ENCODE measurements at regions not wholly inside any gene's neighbourhood (a gene's known extent, or its start where the extent isn't known, plus 50 kb on each side); places are given as distances from the start of the nearest gene placed in this dataset.

DNA sequence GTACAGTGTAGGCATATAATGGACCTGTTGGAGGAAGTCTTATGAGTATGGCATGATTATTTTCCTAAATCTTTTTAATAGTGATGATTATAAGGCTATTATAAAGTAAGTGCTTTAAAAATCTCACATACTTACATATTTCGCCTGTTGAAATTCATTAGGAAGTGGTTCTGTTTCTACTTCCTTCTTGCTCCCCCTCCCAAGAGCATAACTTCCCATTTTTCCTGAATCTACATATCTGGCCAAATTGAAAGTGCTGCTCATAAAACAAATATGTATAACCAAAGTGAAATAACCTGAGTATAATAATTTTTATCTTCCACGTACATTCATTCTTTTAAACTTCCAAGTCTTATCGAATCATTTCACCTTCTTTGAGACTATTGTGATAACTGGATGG, 455.6 kb upstream of the SEL1L start:
- TF ChIP-seq, protein P1, sequence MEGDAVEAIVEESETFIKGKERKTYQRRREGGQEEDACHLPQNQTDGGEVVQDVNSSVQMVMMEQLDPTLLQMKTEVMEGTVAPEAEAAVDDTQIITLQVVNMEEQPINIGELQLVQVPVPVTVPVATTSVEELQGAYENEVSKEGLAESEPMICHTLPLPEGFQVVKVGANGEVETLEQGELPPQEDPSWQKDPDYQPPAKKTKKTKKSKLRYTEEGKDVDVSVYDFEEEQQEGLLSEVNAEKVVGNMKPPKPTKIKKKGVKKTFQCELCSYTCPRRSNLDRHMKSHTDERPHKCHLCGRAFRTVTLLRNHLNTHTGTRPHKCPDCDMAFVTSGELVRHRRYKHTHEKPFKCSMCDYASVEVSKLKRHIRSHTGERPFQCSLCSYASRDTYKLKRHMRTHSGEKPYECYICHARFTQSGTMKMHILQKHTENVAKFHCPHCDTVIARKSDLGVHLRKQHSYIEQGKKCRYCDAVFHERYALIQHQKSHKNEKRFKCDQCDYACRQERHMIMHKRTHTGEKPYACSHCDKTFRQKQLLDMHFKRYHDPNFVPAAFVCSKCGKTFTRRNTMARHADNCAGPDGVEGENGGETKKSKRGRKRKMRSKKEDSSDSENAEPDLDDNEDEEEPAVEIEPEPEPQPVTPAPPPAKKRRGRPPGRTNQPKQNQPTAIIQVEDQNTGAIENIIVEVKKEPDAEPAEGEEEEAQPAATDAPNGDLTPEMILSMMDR (IDR thresholded peaks at IDR 0.05; ENCODE audit: extremely low read depth in 1 of 2, insufficient read depth in 1 of 2, low read depth in 1 of 2, low read length in 2 of 2): no peak
- TF ChIP-seq POLR2A (IDR thresholded peaks at IDR 0.05; ENCODE audit: low read depth, low read length) (no peak), JUN (IDR thresholded peaks at IDR 0.05; ENCODE audit: borderline replicate concordance, insufficient read depth, insufficient read length, low read depth) (no peak), POLR2AphosphoS5 (IDR thresholded peaks at IDR 0.05; ENCODE audit: insufficient read depth, low read depth, low read length) (no peak), EZH2 (IDR thresholded peaks at IDR 0.05; ENCODE audit: borderline replicate concordance, low read depth, low read length, severe bottlenecking) (no peak), GATA2 (IDR thresholded peaks at IDR 0.05; ENCODE audit: insufficient read depth, insufficient read length, low read depth, low read length) (no peak), MYC (IDR thresholded peaks at IDR 0.05; ENCODE audit: low read depth, low read length) (no peak), FOS (IDR thresholded peaks at IDR 0.05; ENCODE audit: borderline replicate concordance, insufficient read depth, low read length) (no peak)
- TF ChIP-seq, protein P2, sequence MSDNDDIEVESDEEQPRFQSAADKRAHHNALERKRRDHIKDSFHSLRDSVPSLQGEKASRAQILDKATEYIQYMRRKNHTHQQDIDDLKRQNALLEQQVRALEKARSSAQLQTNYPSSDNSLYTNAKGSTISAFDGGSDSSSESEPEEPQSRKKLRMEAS (IDR thresholded peaks at IDR 0.05; ENCODE audit: insufficient read depth, insufficient read length): no peak
